Mucosa of stomach (tissue), 1 donor: ENCODE measurements at regions not wholly inside any gene's neighbourhood (a gene's known extent, or its start where the extent isn't known, plus 50 kb on each side); places are given as distances from the start of the nearest gene placed in this dataset.

Source experiments
- H3K27me3 ChIP-seq: one replicate; pipeline ENCODE4 v1.7.0; 2013; ENCODE audit warnings: mild to moderate bottlenecking, low read length; ENCODE audit not compliant: control insufficient read depth, insufficient read depth
- H3K36me3 ChIP-seq: one replicate; pipeline ENCODE4 v1.7.0; 2013; ENCODE audit warnings: low read length; ENCODE audit not compliant: control insufficient read depth, insufficient read depth
- H3K4me1 ChIP-seq: one replicate; pipeline ENCODE4 v1.7.0; 2013; ENCODE audit warnings: mild to moderate bottlenecking, low read length; ENCODE audit not compliant: control insufficient read depth, insufficient read depth
- H3K4me3 ChIP-seq: one replicate; pipeline ENCODE4 v1.7.0; 2013; ENCODE audit warnings: low read length
- H3K9ac ChIP-seq: one replicate; pipeline ENCODE4 v1.7.0; 2013; ENCODE audit warnings: mild to moderate bottlenecking, low read length, moderate library complexity
- H3K9me3 ChIP-seq: one replicate; pipeline ENCODE4 v1.7.0; 2013; ENCODE audit warnings: mild to moderate bottlenecking, low read length, moderate library complexity; ENCODE audit not compliant: control insufficient read depth
- donor health status: Pancreatic carcinoma.

- no peaks in the 10 kb centered on the region for H3K4me1 ChIP-seq
- H3K27me3 ChIP-seq = no peaks in the 10 kb centered on the region
- no peaks in the 10 kb centered on the region for H3K9me3 ChIP-seq
- no peaks in the 10 kb centered on the region for H3K36me3 ChIP-seq
- H3K9ac ChIP-seq = no peak overlapping the region
- H3K4me3 ChIP-seq = no peak overlapping the region
Observed at GRCh38 chr9:14011799-14012560, 302.0 kb downstream of the NFIB start.

DNA sequence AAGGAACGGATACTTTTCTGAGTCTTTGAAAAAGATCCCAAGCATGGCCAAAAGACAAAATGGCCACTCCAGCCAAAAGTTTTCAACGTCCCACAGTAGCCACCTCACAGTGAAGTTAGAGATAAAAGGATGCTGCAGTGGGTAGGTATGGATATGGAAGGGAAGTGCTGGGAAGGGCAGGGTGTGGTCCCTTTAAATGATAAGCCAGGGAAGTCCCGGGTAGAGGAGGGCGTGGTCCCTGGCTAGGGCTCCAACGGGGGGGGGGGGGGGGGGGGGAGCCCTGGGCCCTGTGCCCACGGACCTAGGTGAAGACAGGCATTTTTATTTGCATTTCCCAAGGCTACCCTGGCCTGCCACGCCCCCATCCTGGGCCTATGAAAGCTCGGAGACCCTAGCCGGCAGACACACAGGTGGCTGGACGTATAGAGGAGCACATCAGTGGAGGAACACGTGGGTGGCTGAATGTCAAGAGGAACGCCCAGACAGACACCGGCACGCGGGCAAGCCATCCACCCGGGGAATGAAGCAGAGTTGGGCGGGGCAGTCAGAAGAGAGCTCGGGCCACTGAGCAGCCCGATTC, 306.7 kb downstream of the NFIB start:
- H3K9ac ChIP-seq = no peak overlapping the region
- H3K4me1 ChIP-seq = no peaks in the 10 kb centered on the region
- H3K36me3 ChIP-seq = no peaks in the 10 kb centered on the region
- no peaks in the 10 kb centered on the region for H3K27me3 ChIP-seq
- no peak overlapping the region for H3K4me3 ChIP-seq
- H3K9me3 ChIP-seq = no peaks in the 10 kb centered on the region

- Histone ChIP-seq H3K4me3 (no peak overlapping the region), H3K27me3 (no peaks in the 10 kb centered on the region), H3K9ac (no peak overlapping the region), H3K36me3 (no peaks in the 10 kb centered on the region), H3K4me1 (no peaks in the 10 kb centered on the region), H3K9me3 (no peaks in the 10 kb centered on the region)
Observed at GRCh38 chr9:14006386-14007187, 307.4 kb downstream of the NFIB start.

- Histone ChIP-seq H3K36me3 (no peaks in the 10 kb centered on the region), H3K4me1 (no peaks in the 10 kb centered on the region), H3K9me3 (no peaks in the 10 kb centered on the region), H3K4me3 (no peak overlapping the region), H3K27me3 (no peaks in the 10 kb centered on the region), H3K9ac (no peak overlapping the region)
Observed at GRCh38 chr9:14004110-14004509, 309.8 kb downstream of the NFIB start.

DNA sequence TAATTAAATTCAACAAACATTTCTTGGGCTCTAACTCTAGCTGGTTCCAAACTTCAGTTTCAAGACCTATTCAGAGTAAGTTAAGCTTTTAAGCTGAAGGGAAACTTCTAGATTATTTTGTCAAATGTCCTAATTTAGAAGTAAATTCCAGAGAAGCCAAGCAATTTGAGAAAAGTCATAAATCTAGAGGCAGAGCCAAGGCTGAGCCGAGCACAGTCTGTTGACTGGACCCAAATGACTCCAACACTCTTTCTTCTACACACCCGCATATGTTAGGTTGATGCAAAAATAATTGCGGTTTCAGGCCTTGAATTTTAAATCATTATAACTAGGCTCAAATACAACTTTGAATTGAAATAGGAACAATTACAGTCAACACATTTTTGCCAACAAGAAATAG, 319.7 kb downstream of the NFIB start:
- no peaks in the 10 kb centered on the region for H3K9me3 ChIP-seq
- no peaks in the 10 kb centered on the region for H3K4me1 ChIP-seq
- no peaks in the 10 kb centered on the region for H3K27me3 ChIP-seq
- H3K9ac ChIP-seq = no peak overlapping the region
- no peaks in the 10 kb centered on the region for H3K36me3 ChIP-seq
- H3K4me3 ChIP-seq = no peak overlapping the region

GRCh38 chr9:13993632-13994185, 320.2 kb downstream of the NFIB start:
- no peaks in the 10 kb centered on the region for H3K4me1 ChIP-seq
- H3K27me3 ChIP-seq = no peaks in the 10 kb centered on the region
- no peak overlapping the region for H3K4me3 ChIP-seq
- H3K9me3 ChIP-seq = no peaks in the 10 kb centered on the region
- H3K36me3 ChIP-seq = no peaks in the 10 kb centered on the region
- no peak overlapping the region for H3K9ac ChIP-seq

DNA sequence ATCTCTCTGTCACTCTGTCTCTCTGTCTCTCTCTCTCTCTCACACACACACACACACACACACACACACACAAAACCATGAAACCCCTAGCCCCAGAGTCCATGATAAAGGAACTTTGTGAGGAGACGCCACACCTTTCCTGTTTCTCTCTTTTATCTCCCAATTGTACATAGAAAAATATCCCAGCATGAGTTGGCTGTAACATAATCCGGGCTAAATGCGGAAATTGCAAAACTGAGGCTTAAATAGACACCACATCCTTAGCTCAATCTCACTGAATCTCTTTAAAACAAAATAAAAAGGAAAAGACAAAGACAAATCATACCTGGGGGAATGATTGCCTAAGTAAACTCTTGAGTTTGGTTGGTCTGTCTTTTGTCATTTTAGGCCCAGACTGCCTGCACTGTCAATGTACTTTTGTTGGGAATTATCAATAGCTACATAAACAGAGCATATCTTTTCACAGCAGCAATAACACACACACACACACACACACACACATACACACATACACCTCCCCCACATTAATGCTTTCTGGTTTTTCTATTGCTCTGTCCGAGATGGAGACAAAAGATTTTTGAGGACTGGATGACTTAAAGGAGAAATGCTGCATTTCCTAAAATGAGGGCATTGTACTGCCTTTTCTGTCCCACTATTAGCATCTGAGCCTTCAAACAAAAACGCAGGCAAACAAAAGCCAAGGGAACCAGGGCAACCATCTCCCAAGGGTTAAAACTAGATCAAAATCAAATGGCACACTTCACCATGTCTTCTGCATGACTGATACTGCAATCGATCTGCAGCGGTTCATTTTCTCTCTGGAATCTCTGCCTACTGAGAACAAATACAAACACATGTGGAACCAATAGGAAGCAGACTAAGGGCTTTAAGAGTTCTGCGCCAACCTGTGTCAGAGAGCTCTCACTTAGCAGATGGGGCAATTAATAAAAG, 321.5 kb downstream of the NFIB start:
- Histone ChIP-seq H3K36me3 (no peaks in the 10 kb centered on the region), H3K4me1 (no peaks in the 10 kb centered on the region), H3K9me3 (no peaks in the 10 kb centered on the region), H3K27me3 (no peaks in the 10 kb centered on the region), H3K4me3 (no peak overlapping the region), H3K9ac (no peak overlapping the region)

- H3K9me3 ChIP-seq = no peaks in the 10 kb centered on the region
- H3K36me3 ChIP-seq = no peaks in the 10 kb centered on the region
- H3K27me3 ChIP-seq = no peaks in the 10 kb centered on the region
- no peak overlapping the region for H3K4me3 ChIP-seq
- H3K9ac ChIP-seq = no peak overlapping the region
- no peaks in the 10 kb centered on the region for H3K4me1 ChIP-seq
Observed at GRCh38 chr9:13991395-13991794, 322.5 kb downstream of the NFIB start.

GRCh38 chr9:13990994-13991393, 322.9 kb downstream of the NFIB start:
- H3K9me3 ChIP-seq = no peaks in the 10 kb centered on the region
- no peak overlapping the region for H3K9ac ChIP-seq
- H3K27me3 ChIP-seq = no peaks in the 10 kb centered on the region
- H3K36me3 ChIP-seq = no peaks in the 10 kb centered on the region
- H3K4me1 ChIP-seq = no peaks in the 10 kb centered on the region
- no peak overlapping the region for H3K4me3 ChIP-seq

GRCh38 chr9:13990331-13990730, 323.6 kb downstream of the NFIB start:
- H3K27me3 ChIP-seq = no peaks in the 10 kb centered on the region
- H3K36me3 ChIP-seq = no peaks in the 10 kb centered on the region
- H3K4me1 ChIP-seq = no peaks in the 10 kb centered on the region
- H3K4me3 ChIP-seq = no peak overlapping the region
- H3K9me3 ChIP-seq = no peaks in the 10 kb centered on the region
- no peak overlapping the region for H3K9ac ChIP-seq

DNA sequence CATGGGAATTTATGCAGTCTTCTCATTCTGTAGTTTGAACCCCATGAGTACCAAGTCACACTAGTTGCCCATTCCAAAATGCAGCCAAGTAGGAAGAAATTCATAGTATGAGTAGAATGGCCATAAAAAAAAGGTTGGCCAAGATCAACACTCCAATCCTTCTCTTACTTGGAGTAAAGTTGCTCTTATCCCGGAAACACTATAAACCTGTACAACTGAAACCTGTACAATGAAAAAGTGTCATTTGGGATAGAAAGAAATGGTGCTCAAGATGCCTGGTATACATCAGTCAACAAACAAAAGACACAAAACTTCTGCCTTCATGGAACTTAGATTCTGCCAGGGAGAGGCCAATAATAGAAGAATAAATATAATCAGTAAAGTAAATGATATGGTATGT, 325.0 kb downstream of the NFIB start:
- H3K36me3 ChIP-seq = no peaks in the 10 kb centered on the region
- H3K27me3 ChIP-seq = no peaks in the 10 kb centered on the region
- no peak overlapping the region for H3K4me3 ChIP-seq
- H3K9ac ChIP-seq = no peak overlapping the region
- no peaks in the 10 kb centered on the region for H3K9me3 ChIP-seq
- H3K4me1 ChIP-seq = no peaks in the 10 kb centered on the region
